OCI-LY1 (cell line): ENCODE measurements at regions not wholly inside any gene's neighbourhood (a gene's known extent, or its start where the extent isn't known, plus 50 kb on each side); places are given as distances from the start of the nearest gene placed in this dataset.

ENCODE experiments used
- EZH2 ChIP-seq: fragments of 200-600 bp; sonication (generic), shearing (Covaris generic); IDR thresholded peaks from 2 replicates; pipeline ENCODE4 v1.8.0; 2017; ENCODE audit warnings: borderline replicate concordance, mixed run types, mild to moderate bottlenecking, antibody characterized with exemption, low read length, moderate library complexity, mixed read lengths
- TF ChIP-seq, protein P1 (sequence below): fragments of 200-600 bp; sonication (generic), shearing (Covaris generic); IDR thresholded peaks from 2 replicates; pipeline ENCODE4 v1.5.1; 2017; ENCODE audit warnings: mild to moderate bottlenecking, antibody characterized with exemption, low read length, moderate library complexity, mixed read lengths

DNA sequence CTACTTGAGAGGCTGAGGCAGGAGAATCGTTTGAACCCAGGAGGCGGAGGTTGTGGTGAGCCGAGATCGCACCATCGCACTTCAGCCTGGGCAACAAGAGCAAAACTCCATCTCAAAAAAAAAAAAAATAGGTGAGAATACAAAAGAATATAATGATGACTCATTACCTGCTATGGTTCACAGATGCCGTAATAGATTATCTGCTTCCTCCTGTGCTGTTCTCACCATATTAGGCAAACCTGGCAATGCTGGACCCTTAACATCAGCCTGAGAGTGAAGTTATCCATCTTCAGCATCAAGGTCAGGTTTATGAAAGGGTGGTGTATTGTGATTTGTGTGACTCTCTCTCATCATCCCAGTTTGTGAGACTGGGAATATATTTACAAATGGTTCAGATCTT lies 271.3 kb upstream of the CPHXL start:
- TF ChIP-seq, protein P1, sequence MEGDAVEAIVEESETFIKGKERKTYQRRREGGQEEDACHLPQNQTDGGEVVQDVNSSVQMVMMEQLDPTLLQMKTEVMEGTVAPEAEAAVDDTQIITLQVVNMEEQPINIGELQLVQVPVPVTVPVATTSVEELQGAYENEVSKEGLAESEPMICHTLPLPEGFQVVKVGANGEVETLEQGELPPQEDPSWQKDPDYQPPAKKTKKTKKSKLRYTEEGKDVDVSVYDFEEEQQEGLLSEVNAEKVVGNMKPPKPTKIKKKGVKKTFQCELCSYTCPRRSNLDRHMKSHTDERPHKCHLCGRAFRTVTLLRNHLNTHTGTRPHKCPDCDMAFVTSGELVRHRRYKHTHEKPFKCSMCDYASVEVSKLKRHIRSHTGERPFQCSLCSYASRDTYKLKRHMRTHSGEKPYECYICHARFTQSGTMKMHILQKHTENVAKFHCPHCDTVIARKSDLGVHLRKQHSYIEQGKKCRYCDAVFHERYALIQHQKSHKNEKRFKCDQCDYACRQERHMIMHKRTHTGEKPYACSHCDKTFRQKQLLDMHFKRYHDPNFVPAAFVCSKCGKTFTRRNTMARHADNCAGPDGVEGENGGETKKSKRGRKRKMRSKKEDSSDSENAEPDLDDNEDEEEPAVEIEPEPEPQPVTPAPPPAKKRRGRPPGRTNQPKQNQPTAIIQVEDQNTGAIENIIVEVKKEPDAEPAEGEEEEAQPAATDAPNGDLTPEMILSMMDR, result no peak
- no peak for TF ChIP-seq EZH2
